SK-N-SH (cell line): ENCODE measurements at regions not wholly inside any gene's neighbourhood (a gene's known extent, or its start where the extent isn't known, plus 50 kb on each side); places are given as distances from the start of the nearest gene placed in this dataset.
A peak's percentile ranks its signal among the peaks of the same experiment; 100 is the strongest.

Experiments used
- EP300 ChIP-seq, 2 experiments: IDR thresholded peaks; 2 replicates each; pipeline versions ENCODE4 v1.4.0 to v1.6.1; 2012; ENCODE audit warnings: borderline replicate concordance in 1 of 2, low read depth in 1 of 2, low read length in 1 of 2
- EZH2phosphoT487 ChIP-seq: fragments of 200-600 bp; sonication (generic); IDR thresholded peaks from 2 replicates; pipeline ENCODE4 v1.6.1; 2017; ENCODE audit warnings: low read depth, mixed run types, mild to moderate bottlenecking, antibody characterized with exemption, moderate library complexity, borderline replicate concordance
- GATA2 ChIP-seq: sonication (generic); formaldehyde crosslinking; IDR thresholded peaks from 2 replicates; pipeline ENCODE4 v1.5.0; 2020; ENCODE audit warnings: mild to moderate bottlenecking, missing genetic modification reagents
- JUND ChIP-seq: IDR thresholded peaks from 2 replicates; pipeline ENCODE4 v1.4.0; 2012
- POLR2AphosphoS5 ChIP-seq: IDR thresholded peaks from 2 replicates; pipeline ENCODE4 v1.6.1; 2012; ENCODE audit warnings: low read depth, low read length
- REST ChIP-seq: IDR thresholded peaks from 2 replicates; pipeline ENCODE4 v1.6.1; 2012; ENCODE audit warnings: mild to moderate bottlenecking, low read depth, low read length, moderate library complexity
- RFX5 ChIP-seq: IDR thresholded peaks from 2 replicates; pipeline ENCODE4 v1.6.1; 2012; ENCODE audit warnings: mild to moderate bottlenecking, improper control_type of control experiment, low read length
- SMC3 ChIP-seq: IDR thresholded peaks from 2 replicates; pipeline ENCODE4 v1.6.1; 2012; ENCODE audit warnings: low read depth, low read length, improper control_type of control experiment
- TF ChIP-seq, protein P1 (sequence below): fragments of 200-600 bp; sonication (generic); IDR thresholded peaks from 2 replicates; pipeline ENCODE4 v1.6.1; 2017; ENCODE audit warnings: antibody characterized with exemption, mild to moderate bottlenecking, moderate library complexity

- TF ChIP-seq SMC3 (no peak), EZH2phosphoT487 (no peak), POLR2AphosphoS5 (no peak), RFX5 (no peak), GATA2 (CRISPR knock-in tag) (no peak), JUND (no peak), EP300 (IDR thresholded peaks at IDR 0.05; ENCODE audit: borderline replicate concordance in 1 of 2, low read depth in 1 of 2, low read length in 1 of 2) (no peak), REST (no peak)
- TF ChIP-seq, protein P1, sequence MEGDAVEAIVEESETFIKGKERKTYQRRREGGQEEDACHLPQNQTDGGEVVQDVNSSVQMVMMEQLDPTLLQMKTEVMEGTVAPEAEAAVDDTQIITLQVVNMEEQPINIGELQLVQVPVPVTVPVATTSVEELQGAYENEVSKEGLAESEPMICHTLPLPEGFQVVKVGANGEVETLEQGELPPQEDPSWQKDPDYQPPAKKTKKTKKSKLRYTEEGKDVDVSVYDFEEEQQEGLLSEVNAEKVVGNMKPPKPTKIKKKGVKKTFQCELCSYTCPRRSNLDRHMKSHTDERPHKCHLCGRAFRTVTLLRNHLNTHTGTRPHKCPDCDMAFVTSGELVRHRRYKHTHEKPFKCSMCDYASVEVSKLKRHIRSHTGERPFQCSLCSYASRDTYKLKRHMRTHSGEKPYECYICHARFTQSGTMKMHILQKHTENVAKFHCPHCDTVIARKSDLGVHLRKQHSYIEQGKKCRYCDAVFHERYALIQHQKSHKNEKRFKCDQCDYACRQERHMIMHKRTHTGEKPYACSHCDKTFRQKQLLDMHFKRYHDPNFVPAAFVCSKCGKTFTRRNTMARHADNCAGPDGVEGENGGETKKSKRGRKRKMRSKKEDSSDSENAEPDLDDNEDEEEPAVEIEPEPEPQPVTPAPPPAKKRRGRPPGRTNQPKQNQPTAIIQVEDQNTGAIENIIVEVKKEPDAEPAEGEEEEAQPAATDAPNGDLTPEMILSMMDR = peak; percentile 20; the same call in 1 of the 2 replicates
These were observed 807.9 kb upstream of the MBL2 start for GRCh38 chr10:53580465-53580864.
